ENCODE measurements at regions not wholly inside any gene's neighbourhood (a gene's known extent, or its start where the extent isn't known, plus 50 kb on each side); places are given as distances from the start of the nearest gene placed in this dataset.

- no peak for DNase-seq (ENCODE audit: low spot score)
- TF ChIP-seq, protein P1, sequence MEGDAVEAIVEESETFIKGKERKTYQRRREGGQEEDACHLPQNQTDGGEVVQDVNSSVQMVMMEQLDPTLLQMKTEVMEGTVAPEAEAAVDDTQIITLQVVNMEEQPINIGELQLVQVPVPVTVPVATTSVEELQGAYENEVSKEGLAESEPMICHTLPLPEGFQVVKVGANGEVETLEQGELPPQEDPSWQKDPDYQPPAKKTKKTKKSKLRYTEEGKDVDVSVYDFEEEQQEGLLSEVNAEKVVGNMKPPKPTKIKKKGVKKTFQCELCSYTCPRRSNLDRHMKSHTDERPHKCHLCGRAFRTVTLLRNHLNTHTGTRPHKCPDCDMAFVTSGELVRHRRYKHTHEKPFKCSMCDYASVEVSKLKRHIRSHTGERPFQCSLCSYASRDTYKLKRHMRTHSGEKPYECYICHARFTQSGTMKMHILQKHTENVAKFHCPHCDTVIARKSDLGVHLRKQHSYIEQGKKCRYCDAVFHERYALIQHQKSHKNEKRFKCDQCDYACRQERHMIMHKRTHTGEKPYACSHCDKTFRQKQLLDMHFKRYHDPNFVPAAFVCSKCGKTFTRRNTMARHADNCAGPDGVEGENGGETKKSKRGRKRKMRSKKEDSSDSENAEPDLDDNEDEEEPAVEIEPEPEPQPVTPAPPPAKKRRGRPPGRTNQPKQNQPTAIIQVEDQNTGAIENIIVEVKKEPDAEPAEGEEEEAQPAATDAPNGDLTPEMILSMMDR (IDR thresholded peaks at IDR 0.05) = no peak
- peak; percentile 67 for ATAC-seq (ENCODE audit: low FRiP score)
These were observed 86.3 kb downstream of the SOX4 start for GRCh38 chr6:21679761-21680265.

- ATAC-seq (ENCODE audit: low FRiP score) (no peak), DNase-seq (ENCODE audit: low spot score) (no peak)
- TF ChIP-seq, protein P1 (IDR thresholded peaks at IDR 0.05) = no peak
These were observed 87.1 kb downstream of the SOX4 start for GRCh38 chr6:21680611-21681010.

DNA sequence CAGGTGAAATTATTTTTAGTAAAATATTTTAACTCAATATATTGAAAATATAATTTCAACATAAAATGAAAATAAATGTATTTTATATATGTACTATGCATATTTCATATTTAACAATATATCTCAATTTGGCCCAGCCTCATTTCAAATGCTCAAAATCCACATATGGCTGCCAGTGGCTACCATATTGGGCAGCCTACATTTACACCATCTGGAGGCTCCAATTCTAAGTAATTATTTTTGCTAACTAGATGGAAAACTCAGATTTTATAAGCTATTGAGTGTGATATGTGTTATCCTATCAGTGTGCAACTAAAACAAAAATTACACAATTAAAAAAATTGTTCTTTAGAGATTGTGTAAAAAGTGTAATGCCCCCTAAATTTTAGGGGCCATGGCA lies 96.9 kb downstream of the SOX4 start:
- ATAC-seq (ENCODE audit: low FRiP score) = no peak
- TF ChIP-seq, protein P1 (IDR thresholded peaks at IDR 0.05) = no peak
- no peak for DNase-seq (ENCODE audit: low spot score)

DNA sequence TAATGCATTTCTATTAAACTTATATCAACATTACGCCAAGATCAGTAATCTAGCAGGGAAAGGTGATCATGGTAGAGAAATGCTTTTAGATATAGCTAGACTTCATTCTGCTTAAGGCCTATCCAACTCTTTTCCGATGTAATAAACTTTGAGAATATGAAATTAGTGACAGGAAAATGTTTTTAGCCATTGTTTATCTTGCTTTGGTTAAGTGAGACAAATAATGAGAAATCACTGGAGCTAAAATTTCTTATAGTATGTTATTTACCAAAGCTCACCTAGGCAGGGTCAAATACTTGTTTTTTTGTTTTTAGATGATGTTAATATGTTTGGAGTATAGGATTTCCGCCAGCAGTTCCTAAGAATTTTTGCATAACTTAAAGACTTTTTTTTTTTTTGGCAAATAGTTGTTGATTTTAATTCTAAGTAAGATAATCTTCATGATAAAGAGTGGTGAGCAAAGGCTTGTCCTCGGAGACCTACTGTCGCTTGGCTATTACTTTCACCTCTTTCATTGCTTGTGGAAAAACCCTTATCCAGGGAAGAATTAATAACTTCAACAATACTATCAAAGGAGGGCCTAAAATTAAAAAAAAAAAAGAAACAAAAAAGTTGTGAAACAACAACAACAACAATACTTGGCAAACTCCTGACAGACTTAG lies 98.3 kb downstream of the SOX4 start:
- DNase-seq (ENCODE audit: low spot score) = no peak
- TF ChIP-seq, protein P1 (IDR thresholded peaks at IDR 0.05) = no peak
- no peak for ATAC-seq (ENCODE audit: low FRiP score)

- TF ChIP-seq, protein P1 (IDR thresholded peaks at IDR 0.05) = no peak
- no peak for ATAC-seq (ENCODE audit: low FRiP score)
These were observed 99.2 kb downstream of the SOX4 start for GRCh38 chr6:21692721-21693120.

GRCh38 chr6:21694168-21694567 lies 100.6 kb downstream of the SOX4 start:
- DNase-seq (ENCODE audit: low spot score) (no peak), ATAC-seq (ENCODE audit: low FRiP score) (no peak)
- TF ChIP-seq, protein P1 (IDR thresholded peaks at IDR 0.05) = no peak

More at GRCh38 chr6:21692721-21693120, 99.2 kb downstream of the SOX4 start:
- DNase-seq (ENCODE audit: low spot score) = no peak

Data from omental fat pad (tissue), 3 donors.